Effector memory CD8-positive, alpha-beta T cell (primary cell): ENCODE measurements at regions not wholly inside any gene's neighbourhood (a gene's known extent, or its start where the extent isn't known, plus 50 kb on each side); places are given as distances from the start of the nearest gene placed in this dataset.

ENCODE experiments used
- ATAC-seq: fragments of 150-1000 bp; cut with Tn5 transposase; replicated peaks from 2 replicates; pipeline ENCODE4 v1.10.0; 2021; ENCODE audit warnings: mild to moderate bottlenecking, moderate library complexity
- DNase-seq, 3 experiments: peaks; one replicate each; pipeline ENCODE4 v3.0.0; 2021
- H3K27ac Mint-ChIP-seq, 2 donors: one replicate each; pipeline ENCODE4 v1.8.0; 2022; ENCODE audit warnings: mild to moderate bottlenecking in 2 of 2, mixed read lengths in 2 of 2, moderate library complexity in 2 of 2
- H3K27me3 Mint-ChIP-seq, 2 donors: one replicate each; pipeline ENCODE4 v1.8.0; 2022; ENCODE audit warnings: mixed read lengths in 2 of 2
- H3K36me3 Mint-ChIP-seq: one replicate; pipeline ENCODE4 v1.8.0; 2022; ENCODE audit warnings: mild to moderate bottlenecking, moderate library complexity, mixed read lengths; ENCODE audit not compliant: insufficient read depth
- H3K4me1 Mint-ChIP-seq, 2 donors: one replicate each; pipeline ENCODE4 v1.8.0; 2022; ENCODE audit warnings: low read depth in 2 of 2, mixed read lengths in 2 of 2
- H3K4me3 Mint-ChIP-seq, 2 donors: one replicate each; pipeline ENCODE4 v1.8.0; 2022; ENCODE audit warnings: mild to moderate bottlenecking in 2 of 2, mixed read lengths in 2 of 2, moderate library complexity in 2 of 2
- H3K9me3 Mint-ChIP-seq, 2 donors: one replicate each; pipeline ENCODE4 v1.8.0; 2022; ENCODE audit warnings: mixed read lengths in 2 of 2

DNA sequence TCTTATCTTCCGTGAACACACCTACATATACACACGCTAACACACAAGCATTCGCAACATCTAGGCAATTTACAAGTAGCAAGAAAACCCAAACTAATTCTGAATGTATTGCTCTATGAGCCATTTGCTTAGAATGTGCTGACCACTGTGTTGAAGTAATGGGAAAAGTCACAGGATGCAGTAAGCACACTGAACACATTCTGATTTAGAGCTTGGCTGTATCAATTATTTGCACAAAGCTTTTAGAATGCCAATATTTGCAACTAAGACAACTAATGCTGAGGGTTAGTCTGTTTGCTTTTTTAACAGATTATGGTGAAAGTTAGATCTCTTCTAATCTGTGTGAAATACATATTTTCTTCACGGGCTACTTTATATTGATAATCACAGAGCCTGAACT lies 179.8 kb upstream of the ELAC2 start:
- no peak for DNase-seq
- Mint-ChIP-seq H3K4me3 (no peak overlapping the region), H3K9me3 (peaks cover 0 to 7% of the 10 kb centered on the region in 2 donors), H3K27me3 (no peaks in the 10 kb centered on the region), H3K36me3 (no peaks in the 10 kb centered on the region), H3K4me1 (no peaks in the 10 kb centered on the region), H3K27ac (no peak overlapping the region)
- ATAC-seq = no peak

DNA sequence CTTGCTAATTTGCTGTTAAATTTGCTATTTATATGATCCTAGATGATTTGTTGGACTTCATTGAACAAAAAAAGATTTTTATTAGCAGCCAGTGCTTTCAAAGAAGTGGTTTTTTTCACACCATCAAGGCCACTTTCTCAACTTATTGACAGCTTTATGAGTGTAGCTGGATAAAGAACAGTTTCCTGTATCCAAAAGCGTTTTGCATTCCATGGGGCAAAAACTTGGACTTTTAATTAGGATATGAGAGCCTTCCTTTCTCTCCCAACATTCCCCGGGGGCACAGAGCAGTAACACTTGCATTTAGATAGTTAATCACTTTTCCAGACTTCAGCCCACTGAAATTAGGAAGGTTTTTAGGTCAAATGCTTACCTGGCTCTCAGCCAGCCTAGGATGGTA lies 177.1 kb upstream of the ELAC2 start:
- H3K9me3 Mint-ChIP-seq = peaks cover 5 to 12% of the 10 kb centered on the region in 2 donors
- no peaks in the 10 kb centered on the region for H3K36me3 Mint-ChIP-seq
- H3K27me3 Mint-ChIP-seq = no peaks in the 10 kb centered on the region
- DNase-seq (no peak), ATAC-seq (no peak)
- H3K27ac Mint-ChIP-seq = no peak overlapping the region
- H3K4me3 Mint-ChIP-seq = no peak overlapping the region
- H3K4me1 Mint-ChIP-seq = no peaks in the 10 kb centered on the region

DNA sequence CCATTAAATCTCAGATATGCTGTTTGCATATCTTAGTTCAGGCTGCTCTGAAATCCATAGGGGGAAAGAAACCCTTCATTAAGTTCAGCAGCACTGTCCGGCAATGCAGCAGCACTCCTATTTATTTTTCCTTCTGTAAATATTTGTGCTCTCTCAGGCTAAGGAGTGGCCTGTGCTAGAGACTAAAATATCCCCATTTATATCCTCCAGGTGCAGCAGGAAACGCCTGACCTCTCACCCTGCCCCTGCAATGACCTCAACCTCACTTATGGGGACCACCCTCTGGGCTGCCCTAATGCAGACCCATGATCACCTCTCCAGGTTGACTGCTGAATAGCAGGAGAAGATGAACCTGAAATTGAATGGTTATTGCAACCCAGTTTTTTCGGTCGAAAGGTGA lies 165.0 kb upstream of the ELAC2 start:
- Mint-ChIP-seq H3K9me3 (peaks cover 0 to 3% of the 10 kb centered on the region in 2 donors), H3K36me3 (no peaks in the 10 kb centered on the region), H3K27me3 (peaks cover 0 to 9% of the 10 kb centered on the region in 2 donors), H3K27ac (no peak overlapping the region), H3K4me1 (no peaks in the 10 kb centered on the region), H3K4me3 (no peak overlapping the region)
- DNase-seq (no peak), ATAC-seq (no peak)

DNA sequence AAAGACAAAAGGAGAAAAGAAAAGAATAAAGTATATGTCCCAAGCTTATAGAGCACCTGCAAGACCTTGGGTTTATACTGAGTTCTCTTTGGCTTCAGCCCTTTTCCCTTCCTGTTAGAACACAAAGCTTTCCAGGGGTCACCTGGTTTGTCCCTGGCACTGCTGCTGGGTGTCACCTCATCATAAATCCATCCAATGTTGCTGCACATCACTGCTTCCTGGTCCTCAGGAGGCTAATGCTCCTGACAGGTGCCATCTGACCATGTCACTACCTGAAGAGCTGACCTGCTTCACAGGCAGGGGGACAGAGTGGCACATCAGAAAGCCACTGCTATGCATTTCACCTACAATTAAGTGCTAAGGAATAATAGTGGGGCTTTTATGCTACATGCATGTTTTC lies 164.6 kb upstream of the ELAC2 start:
- H3K4me3 Mint-ChIP-seq = no peak overlapping the region
- DNase-seq (no peak), ATAC-seq (no peak)
- peaks cover 0 to 9% of the 10 kb centered on the region in 2 donors for H3K27me3 Mint-ChIP-seq
- H3K4me1 Mint-ChIP-seq = no peaks in the 10 kb centered on the region
- no peaks in the 10 kb centered on the region for H3K36me3 Mint-ChIP-seq
- H3K9me3 Mint-ChIP-seq = peaks cover 0 to 3% of the 10 kb centered on the region in 2 donors
- H3K27ac Mint-ChIP-seq = no peak overlapping the region

DNA sequence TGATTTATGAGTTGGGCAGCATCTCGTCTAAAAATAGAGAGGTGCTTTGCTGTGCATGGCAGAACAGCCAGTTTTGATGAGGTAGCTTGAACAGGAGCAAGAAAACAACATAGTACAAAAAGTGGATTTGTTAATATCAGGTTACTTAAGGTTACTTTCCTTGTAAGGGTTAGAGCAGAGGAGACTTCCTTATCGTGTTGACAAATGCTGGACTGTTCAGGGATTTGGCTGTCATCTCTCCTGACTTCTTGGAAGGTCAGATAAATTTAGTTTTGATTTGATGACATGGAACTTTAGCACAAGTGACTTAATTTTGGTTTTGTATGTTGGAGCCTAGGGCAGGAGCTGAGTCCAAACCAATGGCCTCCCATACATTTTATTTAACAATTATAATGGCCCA lies 163.9 kb upstream of the ELAC2 start:
- no peaks in the 10 kb centered on the region for H3K4me1 Mint-ChIP-seq
- ATAC-seq = no peak
- peaks cover 0 to 2% of the 10 kb centered on the region in 2 donors for H3K9me3 Mint-ChIP-seq

DNA sequence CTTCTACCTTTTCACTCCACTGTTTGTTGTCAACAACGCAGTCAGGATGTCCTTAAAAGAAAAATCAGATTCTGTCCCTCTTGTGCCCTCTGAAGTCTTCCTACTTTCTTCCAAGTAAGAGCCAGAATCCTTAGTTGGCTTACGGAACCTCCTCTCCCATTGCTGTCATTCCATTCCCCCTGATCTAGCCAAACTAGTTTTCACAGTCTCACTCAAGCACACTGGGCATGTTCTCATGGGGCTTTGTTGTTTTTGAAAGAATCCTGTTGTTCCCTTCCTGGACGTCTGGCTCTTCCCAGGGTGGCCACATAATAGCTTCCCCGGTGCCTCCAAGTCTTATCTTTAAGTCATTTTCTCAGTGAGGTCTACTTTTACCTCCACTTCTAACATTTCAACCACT lies 158.6 kb upstream of the ELAC2 start:
- Mint-ChIP-seq H3K4me1 (no peaks in the 10 kb centered on the region), H3K4me3 (no peak overlapping the region), H3K36me3 (no peaks in the 10 kb centered on the region), H3K27me3 (no peaks in the 10 kb centered on the region), H3K27ac (no peak overlapping the region), H3K9me3 (peaks cover 0 to 3% of the 10 kb centered on the region in 2 donors)
- DNase-seq (no peak), ATAC-seq (no peak)

More for the DNA sequence above, 163.9 kb upstream of the ELAC2 start:
- Mint-ChIP-seq H3K27ac (no peak overlapping the region), H3K4me3 (no peak overlapping the region), H3K27me3 (peaks cover 0 to 3% of the 10 kb centered on the region in 2 donors), H3K36me3 (no peaks in the 10 kb centered on the region)
- no peak for DNase-seq

DNA sequence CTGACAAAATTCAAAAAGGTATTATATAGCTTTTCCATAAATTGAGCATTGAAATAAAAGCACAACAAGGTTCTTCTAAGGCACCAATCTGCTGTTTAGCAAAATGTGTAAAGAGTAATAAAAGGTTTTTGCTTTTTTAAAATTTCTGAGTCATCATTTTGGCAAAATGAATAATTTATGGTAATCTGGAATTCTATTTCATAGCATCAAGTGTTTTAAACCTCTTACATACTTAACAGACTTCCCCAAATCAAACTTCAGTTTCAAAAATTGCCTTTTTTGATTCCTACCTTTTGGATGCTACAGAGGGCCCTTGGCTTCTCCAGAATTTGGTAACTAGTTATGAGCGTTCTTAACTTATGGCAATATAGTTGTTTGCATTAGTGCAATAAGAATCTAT lies 154.0 kb upstream of the ELAC2 start:
- Mint-ChIP-seq H3K9me3 (peaks cover 0 to 3% of the 10 kb centered on the region in 2 donors), H3K4me1 (no peaks in the 10 kb centered on the region), H3K27me3 (no peaks in the 10 kb centered on the region), H3K36me3 (no peaks in the 10 kb centered on the region), H3K27ac (no peak overlapping the region), H3K4me3 (no peak overlapping the region)
- DNase-seq = no peak
- ATAC-seq = no peak

DNA sequence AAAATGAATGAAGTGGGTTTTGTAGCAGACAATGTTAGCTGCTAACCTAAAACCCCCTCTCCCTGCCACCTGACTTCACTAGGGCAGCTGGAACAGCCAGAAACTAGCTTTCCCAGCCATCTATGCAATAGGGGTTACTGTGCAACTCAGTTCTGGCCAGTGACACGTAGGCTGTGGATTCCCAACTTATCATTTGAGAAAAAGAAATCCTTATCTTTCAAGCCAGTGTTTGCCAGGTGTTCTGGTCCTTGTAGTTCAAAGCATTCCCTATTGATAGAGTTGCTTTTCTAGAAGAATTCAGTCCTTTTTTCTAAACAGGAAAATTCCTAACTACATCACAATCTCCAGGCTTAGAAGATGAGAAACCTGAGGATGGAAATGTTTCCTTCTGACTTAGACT lies 144.5 kb upstream of the ELAC2 start:
- Mint-ChIP-seq H3K27me3 (no peaks in the 10 kb centered on the region), H3K4me1 (no peaks in the 10 kb centered on the region), H3K36me3 (no peaks in the 10 kb centered on the region), H3K4me3 (no peak overlapping the region), H3K27ac (no peak overlapping the region), H3K9me3 (no peaks in the 10 kb centered on the region)
- DNase-seq (no peak), ATAC-seq (no peak)

DNA sequence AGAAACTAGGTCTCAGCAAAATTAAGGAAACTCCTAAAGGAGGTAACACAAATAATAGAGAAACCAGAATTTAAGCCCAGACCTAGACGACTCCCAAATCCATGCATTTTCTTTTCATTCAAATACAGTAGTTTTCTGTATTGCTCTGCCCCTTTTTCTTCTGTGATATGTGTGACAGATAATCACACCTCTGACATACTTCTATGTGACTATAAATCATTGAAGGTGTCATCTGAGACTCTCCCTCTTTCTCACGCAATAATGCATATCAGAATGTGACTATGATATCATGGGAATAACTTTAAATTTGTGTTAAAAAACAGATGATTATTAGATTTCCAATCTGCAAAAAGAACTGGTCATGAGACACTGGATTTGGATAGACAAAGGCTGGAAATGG lies 143.0 kb upstream of the ELAC2 start:
- H3K36me3 Mint-ChIP-seq = no peaks in the 10 kb centered on the region
- no peaks in the 10 kb centered on the region for H3K9me3 Mint-ChIP-seq
- no peak for DNase-seq
- ATAC-seq = no peak
- H3K4me3 Mint-ChIP-seq = no peak overlapping the region
- H3K27me3 Mint-ChIP-seq = no peaks in the 10 kb centered on the region
- H3K4me1 Mint-ChIP-seq = no peaks in the 10 kb centered on the region
- H3K27ac Mint-ChIP-seq = no peak overlapping the region

DNA sequence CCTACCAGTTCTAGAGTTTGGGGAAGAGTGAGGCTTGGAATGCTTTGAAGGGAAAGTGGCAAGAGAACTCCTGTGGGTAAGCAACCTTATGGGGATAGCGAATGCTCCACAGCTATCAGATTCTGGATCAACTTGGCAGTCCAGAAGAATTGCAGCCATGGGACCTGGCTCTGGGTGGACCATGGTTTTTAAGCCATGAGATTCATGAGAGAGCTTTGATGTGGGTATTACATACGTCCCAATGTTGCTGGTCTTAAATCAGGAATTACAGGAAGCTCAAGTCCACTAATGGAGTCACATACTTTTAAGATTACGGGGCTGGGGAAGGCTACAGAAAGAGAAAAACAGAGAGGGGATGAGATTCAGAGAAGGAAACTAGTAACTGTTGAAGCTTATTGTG lies 142.5 kb upstream of the ELAC2 start:
- H3K27me3 Mint-ChIP-seq = no peaks in the 10 kb centered on the region
- no peak for DNase-seq
- ATAC-seq = no peak
- no peaks in the 10 kb centered on the region for H3K4me1 Mint-ChIP-seq
- no peaks in the 10 kb centered on the region for H3K9me3 Mint-ChIP-seq
- H3K36me3 Mint-ChIP-seq = no peaks in the 10 kb centered on the region
- H3K4me3 Mint-ChIP-seq = no peak overlapping the region
- H3K27ac Mint-ChIP-seq = no peak overlapping the region

DNA sequence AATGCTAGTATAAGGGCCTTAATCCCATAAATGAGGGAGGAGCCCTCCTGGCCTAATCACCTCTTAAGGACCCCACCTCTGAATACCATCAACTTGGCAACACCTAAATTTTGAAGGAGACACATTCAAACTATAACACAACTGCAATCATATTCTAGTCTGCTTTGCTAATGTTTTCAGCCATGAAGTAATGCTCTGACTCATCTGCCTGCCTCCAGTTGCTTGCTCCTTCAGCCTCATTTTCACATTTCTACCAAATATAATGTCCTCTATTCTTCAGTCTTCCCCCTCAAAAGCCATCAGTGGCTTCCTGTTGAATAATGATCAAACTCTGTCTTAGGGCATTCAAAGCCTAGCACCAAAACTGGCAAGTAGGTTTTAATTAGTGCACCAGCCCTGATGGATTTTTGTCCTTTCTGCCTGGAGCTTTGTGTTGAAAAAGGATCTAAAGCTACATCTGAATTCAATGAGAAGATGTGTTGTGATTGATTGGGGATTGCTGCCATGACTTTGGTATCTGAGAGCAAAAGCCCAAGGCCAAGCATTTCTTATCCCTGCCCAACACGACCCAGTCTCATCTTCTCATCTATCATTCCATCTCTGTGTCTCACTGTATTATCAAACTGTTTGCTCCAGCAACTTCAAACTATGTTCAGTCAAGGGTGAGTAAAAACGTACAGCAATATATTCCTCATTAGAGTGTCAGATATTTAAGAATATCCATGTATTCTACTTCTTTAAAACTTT lies 140.8 kb upstream of the ELAC2 start:
- no peaks in the 10 kb centered on the region for H3K9me3 Mint-ChIP-seq
- no peaks in the 10 kb centered on the region for H3K4me1 Mint-ChIP-seq

DNA sequence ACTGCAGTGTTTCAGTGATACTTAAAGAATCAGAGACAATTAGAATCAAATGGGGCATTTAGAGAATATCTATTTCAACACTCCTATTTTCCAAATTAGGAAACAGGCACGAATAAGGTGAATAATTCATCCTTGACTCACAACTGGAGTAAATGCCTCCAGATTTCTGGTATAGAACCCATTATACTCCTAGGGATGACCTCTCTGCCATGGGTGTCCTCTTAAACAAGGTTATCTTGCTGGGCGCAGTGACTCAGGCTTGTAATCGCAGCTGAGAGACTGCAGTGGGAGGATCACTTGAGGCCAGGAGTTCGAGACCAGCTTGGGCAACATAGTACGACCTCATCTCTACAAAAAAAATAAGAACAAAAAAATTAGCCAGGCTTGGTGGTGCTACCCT lies 139.8 kb upstream of the ELAC2 start:
- Mint-ChIP-seq H3K27me3 (no peaks in the 10 kb centered on the region), H3K4me3 (no peak overlapping the region), H3K9me3 (peaks cover 2 to 3% of the 10 kb centered on the region in 2 donors), H3K4me1 (no peaks in the 10 kb centered on the region), H3K36me3 (no peaks in the 10 kb centered on the region), H3K27ac (no peak overlapping the region)
- no peak for ATAC-seq
- DNase-seq = no peak

More for the DNA sequence above, 140.8 kb upstream of the ELAC2 start:
- no peak overlapping the region for H3K4me3 Mint-ChIP-seq
- H3K27ac Mint-ChIP-seq = no peak overlapping the region
- no peaks in the 10 kb centered on the region for H3K36me3 Mint-ChIP-seq
- H3K27me3 Mint-ChIP-seq = no peaks in the 10 kb centered on the region
- ATAC-seq (no peak), DNase-seq (no peak)

DNA sequence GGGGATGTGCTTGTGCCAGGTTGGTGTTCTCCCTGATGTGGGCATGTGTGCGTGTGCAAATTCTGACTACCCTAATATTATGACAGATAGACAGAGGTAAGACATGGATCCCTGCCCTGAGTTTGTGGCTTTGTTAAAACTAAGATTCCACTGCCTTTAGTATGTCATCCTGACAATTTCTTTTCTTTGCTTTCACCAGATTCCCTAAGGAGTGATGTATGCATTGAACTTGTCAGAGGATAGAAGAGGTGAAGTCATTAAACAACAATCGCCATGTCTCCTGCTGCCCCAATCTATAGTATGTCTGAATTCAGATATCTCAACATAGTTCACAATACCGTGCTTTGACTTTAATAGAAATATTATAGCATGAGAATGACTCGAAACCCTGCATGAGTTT lies 137.1 kb upstream of the ELAC2 start:
- H3K4me3 Mint-ChIP-seq = no peak overlapping the region
- H3K27ac Mint-ChIP-seq = no peak overlapping the region
- ATAC-seq (no peak), DNase-seq (no peak)
- no peaks in the 10 kb centered on the region for H3K27me3 Mint-ChIP-seq
- H3K9me3 Mint-ChIP-seq = peaks cover 2 to 7% of the 10 kb centered on the region in 2 donors
- no peaks in the 10 kb centered on the region for H3K36me3 Mint-ChIP-seq
- no peaks in the 10 kb centered on the region for H3K4me1 Mint-ChIP-seq

DNA sequence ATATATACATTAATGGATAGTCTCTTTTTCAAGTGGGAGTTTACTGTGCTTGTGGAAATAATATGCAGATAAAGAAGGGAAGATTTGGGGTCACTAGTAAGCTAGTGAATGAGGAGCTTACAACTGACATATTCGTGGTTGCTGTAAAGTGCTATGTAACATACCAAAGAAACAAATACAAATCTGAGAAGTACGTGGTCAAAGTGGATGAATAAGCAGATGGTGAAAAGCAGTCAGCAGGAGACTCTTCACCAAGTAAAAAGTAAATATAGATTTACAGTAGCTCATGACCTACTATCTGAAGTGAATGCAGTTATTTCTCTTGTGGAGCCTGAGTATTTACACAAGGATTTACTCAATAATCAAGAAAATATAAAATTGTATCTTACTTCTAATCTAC lies 136.6 kb upstream of the ELAC2 start:
- no peaks in the 10 kb centered on the region for H3K36me3 Mint-ChIP-seq
- no peak overlapping the region for H3K4me3 Mint-ChIP-seq
- H3K27me3 Mint-ChIP-seq = no peaks in the 10 kb centered on the region
- DNase-seq (no peak), ATAC-seq (no peak)
- no peaks in the 10 kb centered on the region for H3K4me1 Mint-ChIP-seq
- H3K9me3 Mint-ChIP-seq = peaks cover 2 to 7% of the 10 kb centered on the region in 2 donors
- H3K27ac Mint-ChIP-seq = no peak overlapping the region
